GM18505 (cell line): ENCODE measurements at regions not wholly inside any gene's neighbourhood (a gene's known extent, or its start where the extent isn't known, plus 50 kb on each side); places are given as distances from the start of the nearest gene placed in this dataset.

Experiments
- ATAC-seq: cut with Tn5 transposase; IDR thresholded peaks from one replicate; pipeline ENCODE4 v1.9.1; 2021; ENCODE audit not compliant: unreplicated experiment
- POLR2A ChIP-seq: IDR thresholded peaks from 4 replicates; pipeline ENCODE4 v1.6.1; 2011; ENCODE audit warnings: borderline replicate concordance; ENCODE audit not compliant: insufficient read depth, insufficient read length; ENCODE audit errors: extremely low read depth

- ATAC-seq = no peak
- TF ChIP-seq POLR2A = no peak
Observed at GRCh38 chr7:20839196-20839735, 52.6 kb upstream of the SP8 start.

- ATAC-seq = no peak
- TF ChIP-seq POLR2A = no peak
Observed at GRCh38 chr7:20839987-20840386, 53.3 kb upstream of the SP8 start.

- TF ChIP-seq POLR2A = no peak
- ATAC-seq = no peak
Observed at GRCh38 chr7:20846791-20847190, 60.1 kb upstream of the SP8 start.

- TF ChIP-seq POLR2A = no peak
- no peak for ATAC-seq
Observed at GRCh38 chr7:20858951-20859350, 72.3 kb upstream of the SP8 start.

GRCh38 chr7:20861468-20861867 lies 74.8 kb upstream of the SP8 start:
- no peak for TF ChIP-seq POLR2A
- ATAC-seq = no peak

GRCh38 chr7:20862554-20862953 lies 75.9 kb upstream of the SP8 start:
- ATAC-seq = no peak
- no peak for TF ChIP-seq POLR2A

GRCh38 chr7:20864221-20864620 lies 77.5 kb upstream of the SP8 start:
- no peak for TF ChIP-seq POLR2A
- ATAC-seq = no peak

- TF ChIP-seq POLR2A = no peak
- no peak for ATAC-seq
Observed at GRCh38 chr7:20865684-20866083, 79.0 kb upstream of the SP8 start.

- TF ChIP-seq POLR2A = no peak
- no peak for ATAC-seq
Observed at GRCh38 chr7:20870977-20871376, 84.3 kb upstream of the SP8 start.

GRCh38 chr7:20892776-20893175 lies 106.1 kb upstream of the SP8 start:
- no peak for ATAC-seq
- TF ChIP-seq POLR2A = no peak

- no peak for TF ChIP-seq POLR2A
- ATAC-seq = no peak
Observed at GRCh38 chr7:20894806-20895205, 108.1 kb upstream of the SP8 start.

GRCh38 chr7:20895563-20895962 lies 108.9 kb upstream of the SP8 start:
- ATAC-seq = no peak
- TF ChIP-seq POLR2A = no peak

GRCh38 chr7:20896996-20897395 lies 110.3 kb upstream of the SP8 start:
- TF ChIP-seq POLR2A = no peak
- ATAC-seq = no peak

GRCh38 chr7:20906801-20907453 lies 120.2 kb upstream of the SP8 start:
- TF ChIP-seq POLR2A = no peak
- no peak for ATAC-seq

- TF ChIP-seq POLR2A = no peak
- no peak for ATAC-seq
Observed at GRCh38 chr7:20911081-20911480, 124.4 kb upstream of the SP8 start.

GRCh38 chr7:20913853-20914252 lies 127.2 kb upstream of the SP8 start:
- no peak for TF ChIP-seq POLR2A
- ATAC-seq = no peak

- ATAC-seq = no peak
- no peak for TF ChIP-seq POLR2A
Observed at GRCh38 chr7:20916311-20916710, 129.6 kb upstream of the SP8 start.
